Right lobe of liver (tissue), 6 donors: ENCODE measurements at regions not wholly inside any gene's neighbourhood (a gene's known extent, or its start where the extent isn't known, plus 50 kb on each side); places are given as distances from the start of the nearest gene placed in this dataset.

Experiments
- ATAC-seq, 4 donors: fragments of 200-7000 bp; cut with Tn5 transposase; one replicate each; pipeline ENCODE4 v1.9.1; 2020; ENCODE audit warnings: mild to moderate bottlenecking in 4 of 4, moderate library complexity in 4 of 4
- DNase-seq, 3 donors: peaks; one replicate each; pipeline ENCODE4 v3.0.0-alpha.2; 2020
- H3K27ac ChIP-seq, 3 donors: fragments of 200-600 bp; one replicate each; pipeline ENCODE4 v1.8.0; 2022
- H3K27me3 ChIP-seq, 2 donors: fragments of 200-600 bp; one replicate each; pipeline ENCODE4 v1.8.0; 2022
- H3K36me3 ChIP-seq, 4 donors: fragments of 200-600 bp; sonication (generic) in 1 of 4; one replicate each; pipeline versions ENCODE4 v1.5.1 to v1.8.0; 2017 to 2022; ENCODE audit warnings: control low read depth in 1 of 4
- H3K4me1 ChIP-seq, 4 donors: fragments of 200-600 bp; sonication (generic) in 1 of 4; one replicate each; pipeline versions ENCODE4 v1.5.1 to v1.8.0; 2017 to 2022; ENCODE audit warnings: control low read depth in 1 of 4
- H3K4me3 ChIP-seq, 3 donors: fragments of 200-600 bp; one replicate each; pipeline ENCODE4 v1.8.0; 2022
- H3K9me3 ChIP-seq, 4 donors: fragments of 200-600 bp; sonication (generic) in 1 of 4; one replicate each; pipeline versions ENCODE4 v1.5.1 to v1.8.0; 2017 to 2022; ENCODE audit warnings: control low read depth in 1 of 4
- POLR2A ChIP-seq: fragments of 450-650 bp; IDR thresholded peaks from one replicate; pipeline ENCODE4 v1.6.1; 2017; ENCODE audit warnings: antibody characterized with exemption, mild to moderate bottlenecking
- WGBS: methylation state at CpG from one replicate; pipeline ENCODE4 v1.1.6; 2018; ENCODE audit warnings: low coverage, low lambda C conversion rate; ENCODE audit not compliant: insufficient coverage; ENCODE audit errors: missing lambda C conversion rate; 5-methylcytosine and 5-hydroxymethylcytosine counted together
- intact Hi-C, 2 donors: fragments of 100-400 bp; cut with DNase I; formaldehyde crosslinking; loops; one replicate each; pipeline versions ENCODE4 v1.11.2 to v1.14.1; 2022
- TF ChIP-seq, protein P1 (sequence below), 4 donors: fragments of 200-600 bp in 3 of 4; fragments of 450-650 bp in 1 of 4; IDR thresholded peaks; one replicate each; pipeline versions ENCODE4 v1.5.1 to v1.8.0; 2016 to 2022; ENCODE audit warnings: antibody characterized with exemption in 4 of 4, mild to moderate bottlenecking in 2 of 4
- donor health status: DM: no; HTN: yes; CAD: no.
- donor health status: DM: no; HTN: no; CAD: no.
- donor health status: DM: no; HTN: no; CAD: no.
- donor health status: DM: no; HTN: yes; CAD: no.
- donor health status: DM: no; HTN: yes; CAD: no.

DNA sequence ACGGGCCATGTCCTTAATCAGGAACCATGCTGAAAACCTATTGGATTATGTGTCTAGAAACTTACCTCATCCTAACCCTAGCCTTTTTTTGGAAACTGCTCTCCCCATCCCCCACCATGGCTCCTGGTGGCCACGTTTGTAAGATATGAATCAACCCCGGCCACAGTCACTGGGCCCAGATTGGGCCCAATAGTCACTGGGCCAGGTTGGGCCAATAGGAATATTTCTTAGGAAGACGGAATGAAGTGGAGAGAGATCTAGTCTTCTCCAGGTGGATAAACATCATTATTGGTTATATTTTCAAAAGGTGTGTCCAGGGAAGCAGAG, 468.7 kb downstream of the ARHGEF28 start:
- no peak for TF ChIP-seq POLR2A
- TF ChIP-seq, protein P1, sequence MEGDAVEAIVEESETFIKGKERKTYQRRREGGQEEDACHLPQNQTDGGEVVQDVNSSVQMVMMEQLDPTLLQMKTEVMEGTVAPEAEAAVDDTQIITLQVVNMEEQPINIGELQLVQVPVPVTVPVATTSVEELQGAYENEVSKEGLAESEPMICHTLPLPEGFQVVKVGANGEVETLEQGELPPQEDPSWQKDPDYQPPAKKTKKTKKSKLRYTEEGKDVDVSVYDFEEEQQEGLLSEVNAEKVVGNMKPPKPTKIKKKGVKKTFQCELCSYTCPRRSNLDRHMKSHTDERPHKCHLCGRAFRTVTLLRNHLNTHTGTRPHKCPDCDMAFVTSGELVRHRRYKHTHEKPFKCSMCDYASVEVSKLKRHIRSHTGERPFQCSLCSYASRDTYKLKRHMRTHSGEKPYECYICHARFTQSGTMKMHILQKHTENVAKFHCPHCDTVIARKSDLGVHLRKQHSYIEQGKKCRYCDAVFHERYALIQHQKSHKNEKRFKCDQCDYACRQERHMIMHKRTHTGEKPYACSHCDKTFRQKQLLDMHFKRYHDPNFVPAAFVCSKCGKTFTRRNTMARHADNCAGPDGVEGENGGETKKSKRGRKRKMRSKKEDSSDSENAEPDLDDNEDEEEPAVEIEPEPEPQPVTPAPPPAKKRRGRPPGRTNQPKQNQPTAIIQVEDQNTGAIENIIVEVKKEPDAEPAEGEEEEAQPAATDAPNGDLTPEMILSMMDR (IDR thresholded peaks at IDR 0.05) = no peak
- Histone ChIP-seq H3K9me3 (no peaks in the 10 kb centered on the region), H3K27me3 (no peaks in the 10 kb centered on the region), H3K4me3 (no peak overlapping the region), H3K36me3 (no peaks in the 10 kb centered on the region), H3K27ac (no peak overlapping the region), H3K4me1 (no peaks in the 10 kb centered on the region)
- intact Hi-C loops = no loop called here
- 76% methylated on average over 4 of the region's 4 CpGs for WGBS
- DNase-seq = no peak
- ATAC-seq = no peak

DNA sequence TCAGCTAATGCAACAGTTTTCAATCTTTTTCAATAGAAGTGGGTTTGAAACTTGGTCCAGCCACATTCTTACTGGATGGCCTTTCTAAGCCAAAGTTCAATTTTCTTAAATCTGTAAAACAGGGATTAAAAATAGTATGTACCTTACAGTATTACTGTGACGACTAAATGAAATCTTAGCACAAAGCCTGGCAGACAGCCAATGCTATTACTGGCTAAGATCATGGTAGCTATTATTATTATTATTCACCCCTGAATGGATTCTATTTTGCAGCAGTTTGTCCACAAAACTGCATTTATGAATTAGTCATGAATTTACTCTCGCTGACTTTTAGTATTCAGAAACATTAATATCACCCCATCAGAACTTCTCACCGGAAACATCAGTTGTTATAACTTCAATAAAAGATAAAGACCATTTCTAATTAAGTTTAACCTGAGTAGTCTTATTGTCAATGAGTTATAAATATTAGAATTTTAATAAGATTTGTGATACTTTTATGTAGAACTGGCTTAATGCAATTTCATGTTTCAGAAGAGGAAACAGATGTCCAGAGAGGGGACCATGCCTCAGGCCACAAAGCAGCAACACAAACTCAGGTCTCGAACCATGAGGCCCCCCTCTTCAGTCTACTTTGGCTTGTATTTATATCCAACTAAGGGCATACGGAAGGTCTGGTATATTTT, 468.2 kb downstream of the ARHGEF28 start:
- H3K4me1 ChIP-seq = no peaks in the 10 kb centered on the region
- H3K9me3 ChIP-seq = no peaks in the 10 kb centered on the region
- intact Hi-C loops = no loop called here
- H3K36me3 ChIP-seq = no peaks in the 10 kb centered on the region
- no peak overlapping the region for H3K27ac ChIP-seq
- DNase-seq = no peak
- no peaks in the 10 kb centered on the region for H3K27me3 ChIP-seq
- H3K4me3 ChIP-seq = no peak overlapping the region
- WGBS = 77% methylated on average over 5 of the region's 5 CpGs
- no peak for ATAC-seq
- no peak for TF ChIP-seq POLR2A
- TF ChIP-seq, protein P1 (IDR thresholded peaks at IDR 0.05) = no peak

DNA sequence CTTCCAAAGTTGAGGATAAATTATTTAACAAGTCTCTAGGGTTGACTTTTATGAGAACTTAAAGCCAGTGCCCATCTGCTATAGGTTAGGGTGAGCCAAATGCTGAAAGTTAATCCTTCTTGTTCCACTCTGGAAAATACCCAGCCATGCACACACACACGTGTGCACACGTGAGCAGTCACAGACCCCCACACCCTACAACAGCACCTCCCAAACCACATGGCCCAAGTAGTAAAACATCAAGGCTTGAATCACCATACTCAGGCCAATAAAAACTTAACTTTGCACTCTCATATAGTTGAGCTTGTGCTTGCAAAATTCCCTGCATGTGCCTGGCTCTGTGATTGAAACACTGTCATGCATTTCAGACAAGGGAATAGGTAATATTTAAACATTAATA, 467.6 kb downstream of the ARHGEF28 start:
- Histone ChIP-seq H3K27me3 (no peaks in the 10 kb centered on the region), H3K4me3 (no peak overlapping the region), H3K27ac (no peak overlapping the region), H3K9me3 (no peaks in the 10 kb centered on the region), H3K4me1 (no peaks in the 10 kb centered on the region), H3K36me3 (no peaks in the 10 kb centered on the region)
- ATAC-seq = no peak
- intact Hi-C loops = no loop called here
- no peak for DNase-seq
- TF ChIP-seq POLR2A = no peak
- TF ChIP-seq, protein P1 (IDR thresholded peaks at IDR 0.05) = no peak
- WGBS = 26% methylated on average over 2 of the region's 2 CpGs

DNA sequence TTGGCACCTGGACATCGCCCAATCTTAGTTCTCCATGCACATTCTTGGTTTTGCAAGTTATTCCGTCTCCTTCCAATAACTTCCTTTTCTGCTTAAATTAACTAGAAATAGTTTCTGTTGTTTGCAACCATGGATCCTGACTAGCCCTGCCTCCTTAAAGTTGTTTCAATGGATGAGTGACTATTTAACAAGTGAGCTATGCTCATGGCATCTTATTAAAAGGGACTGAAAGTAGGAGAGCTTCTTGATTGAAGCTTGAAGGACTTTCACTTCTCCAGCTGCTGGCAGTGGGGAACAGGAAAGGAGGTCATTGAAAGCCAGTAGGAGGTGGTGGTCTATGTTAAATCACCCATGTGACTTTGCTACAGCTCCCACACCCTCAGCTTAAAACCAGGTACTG, 466.8 kb downstream of the ARHGEF28 start:
- WGBS = 87% methylated on average over 2 of the region's 2 CpGs
- ATAC-seq = no peak

More for the DNA sequence above, 466.8 kb downstream of the ARHGEF28 start:
- Histone ChIP-seq H3K27ac (no peak overlapping the region), H3K36me3 (no peaks in the 10 kb centered on the region), H3K4me1 (no peaks in the 10 kb centered on the region), H3K4me3 (no peak overlapping the region), H3K9me3 (no peaks in the 10 kb centered on the region), H3K27me3 (no peaks in the 10 kb centered on the region)
- TF ChIP-seq, protein P1 (IDR thresholded peaks at IDR 0.05) = no peak
- no peak for TF ChIP-seq POLR2A
- no peak for DNase-seq
- intact Hi-C loops = no loop called here
